Body of pancreas (tissue), 4 donors: ENCODE measurements at regions not wholly inside any gene's neighbourhood (a gene's known extent, or its start where the extent isn't known, plus 50 kb on each side); places are given as distances from the start of the nearest gene placed in this dataset.
"Not testable (repeated sequence)": the region's sequence is repeated elsewhere in the genome, so short reads cannot be mapped to it uniquely, and the experiment has no call there.

Source experiments
- ATAC-seq: fragments of 150-250 bp; one replicate; pipeline ENCODE4 v1.9.1; 2016
- DNase-seq, 4 donors: peaks; one replicate each; pipeline ENCODE4 v3.0.0-alpha.2; 2019
- H3K27ac ChIP-seq, 4 donors: fragments of 200-600 bp; sonication (generic); 1 replicate in 3 of 4; 2 replicates in 1 of 4; pipeline versions ENCODE4 v1.5.1 to v1.6.1; 2016 to 2019; ENCODE audit warnings: mild to moderate bottlenecking in 1 of 4, mixed read lengths in 1 of 4, moderate library complexity in 1 of 4
- H3K27me3 ChIP-seq, 2 donors: fragments of 200-600 bp; sonication (generic); one replicate each; pipeline ENCODE4 v1.6.0; 2016; ENCODE audit warnings: mild to moderate bottlenecking in 1 of 2
- H3K36me3 ChIP-seq, 2 donors: fragments of 200-600 bp; sonication (generic); replicated peaks in 1 of 2; 2 replicates each; pipeline ENCODE4 v1.5.1; 2016; ENCODE audit warnings: low read depth in 2 of 2; ENCODE audit not compliant: insufficient read depth in 1 of 2
- H3K4me1 ChIP-seq: fragments of 200-600 bp; sonication (generic); one replicate; pipeline ENCODE4 v1.6.0; 2016
- H3K4me3 ChIP-seq, 2 donors: fragments of 200-600 bp; sonication (generic); 1 replicate in 1 of 2; 2 replicates in 1 of 2; pipeline ENCODE4 v1.5.1; 2016 to 2019
- H3K9me3 ChIP-seq, 3 donors: fragments of 200-600 bp; sonication (generic); 1 replicate in 2 of 3; 2 replicates in 1 of 3; pipeline ENCODE4 v1.5.1; 2016
- CTCF ChIP-seq, 7 experiments: fragments of 450-650 bp in 4 of 7; fragments of 200-600 bp in 3 of 7; sonication (generic) in 3 of 7; IDR thresholded peaks; one replicate each; pipeline ENCODE4 v1.5.1; 2016 to 2019; ENCODE audit warnings: antibody characterized with exemption in 7 of 7
- POLR2A ChIP-seq, 3 donors: fragments of 450-650 bp; IDR thresholded peaks; one replicate each; pipeline ENCODE4 v1.6.1; 2016; ENCODE audit warnings: antibody characterized with exemption in 3 of 3, mild to moderate bottlenecking in 2 of 3
- WGBS, 2 donors: methylation state at CpG; one replicate each; pipeline ENCODE4 v1.1.5; 2017; 5-methylcytosine and 5-hydroxymethylcytosine counted together
- intact Hi-C: fragments of 100-400 bp; cut with DNase I; formaldehyde crosslinking; loops from one replicate; pipeline ENCODE4 v1.15.1; 2023

GRCh38 chr3:5376761-5377160 lies 189.3 kb downstream of the EDEM1 start:
- no peaks in the 10 kb centered on the region for H3K9me3 ChIP-seq
- DNase-seq (peak in 3 of 4 donors; percentile 7 to 37 (median 29)), ATAC-seq (no peak)
- H3K4me1 ChIP-seq: no peaks in the 10 kb centered on the region
- no peaks in the 10 kb centered on the region for H3K36me3 ChIP-seq
- TF ChIP-seq CTCF (IDR thresholded peaks at IDR 0.05): no peak
- no peak for TF ChIP-seq POLR2A (IDR thresholded peaks at IDR 0.05)
- no peak overlapping the region for H3K4me3 ChIP-seq
- no peaks in the 10 kb centered on the region for H3K27me3 ChIP-seq
- 28 to 40% methylated on average over 5 to 6 of the region's 6 CpGs for WGBS, 2 donors
- intact Hi-C loops: no loop called here
- H3K27ac ChIP-seq: no peak overlapping the region

- intact Hi-C loops, DNase-seq, H3K27ac ChIP-seq, H3K4me1 ChIP-seq, H3K4me3 ChIP-seq, H3K36me3 ChIP-seq, H3K27me3 ChIP-seq, H3K9me3 ChIP-seq, ATAC-seq: not testable (repeated sequence)
- WGBS, 2 donors: 95 to 98% methylated on average over 3 of the region's 3 CpGs
Measured at GRCh38 chr3:5379266-5379665, 191.8 kb downstream of the EDEM1 start.

GRCh38 chr3:5383486-5384263 lies 196.2 kb downstream of the EDEM1 start:
- H3K27ac ChIP-seq, H3K4me1 ChIP-seq, intact Hi-C loops, DNase-seq, H3K36me3 ChIP-seq, H3K9me3 ChIP-seq, H3K27me3 ChIP-seq, H3K4me3 ChIP-seq, ATAC-seq: not testable (repeated sequence)
- WGBS, 2 donors: 71 to 73% methylated on average over 9 to 12 of the region's 12 CpGs

- Histone ChIP-seq H3K27me3 (no peaks in the 10 kb centered on the region), H3K36me3 (no peaks in the 10 kb centered on the region), H3K9me3 (no peaks in the 10 kb centered on the region), H3K27ac (no peak overlapping the region), H3K4me1 (no peaks in the 10 kb centered on the region), H3K4me3 (no peak overlapping the region)
- 80 to 82% methylated on average over 7 of the region's 7 CpGs for WGBS, 2 donors
- intact Hi-C loops: no loop called here
- DNase-seq (no peak), ATAC-seq (no peak)
- no peak for TF ChIP-seq CTCF (IDR thresholded peaks at IDR 0.05)
- no peak for TF ChIP-seq POLR2A (IDR thresholded peaks at IDR 0.05)
Measured at GRCh38 chr3:5384557-5385236, 197.2 kb downstream of the EDEM1 start.

- intact Hi-C loops: no loop called here
- 63 to 73% methylated on average over 1 of the region's 1 CpG for WGBS, 2 donors
- no peak overlapping the region for H3K27ac ChIP-seq
- TF ChIP-seq CTCF (IDR thresholded peaks at IDR 0.05): no peak
- no peak for TF ChIP-seq POLR2A (IDR thresholded peaks at IDR 0.05)
- H3K36me3 ChIP-seq: no peaks in the 10 kb centered on the region
- ATAC-seq (no peak), DNase-seq (no peak)
- no peaks in the 10 kb centered on the region for H3K27me3 ChIP-seq
- H3K4me3 ChIP-seq: no peak overlapping the region
- no peaks in the 10 kb centered on the region for H3K4me1 ChIP-seq
- H3K9me3 ChIP-seq: no peaks in the 10 kb centered on the region
Measured at GRCh38 chr3:5388091-5388490, 200.6 kb downstream of the EDEM1 start.
